Spleen (tissue), 7 donors: ENCODE measurements at regions not wholly inside any gene's neighbourhood (a gene's known extent, or its start where the extent isn't known, plus 50 kb on each side); places are given as distances from the start of the nearest gene placed in this dataset.

Experiments used
- CTCF ChIP-seq, 11 experiments: fragments of 200-600 bp in 7 of 11; fragments of 450-650 bp in 4 of 11; sonication (generic) in 4 of 11; IDR thresholded peaks in 8 of 11; conservative IDR thresholded peaks in 3 of 11; 1 replicate in 7 of 11; 2 replicates in 4 of 11; pipeline versions ENCODE4 v1.4.0 to v1.8.0; 2016 to 2021; ENCODE audit warnings: antibody characterized with exemption in 11 of 11, inconsistent platforms in 4 of 11, mild to moderate bottlenecking in 1 of 11
- POLR2A ChIP-seq, 3 donors: fragments of 450-650 bp; IDR thresholded peaks; one replicate each; pipeline ENCODE4 v1.5.1; 2017; ENCODE audit warnings: antibody characterized with exemption in 3 of 3, mild to moderate bottlenecking in 1 of 3
- POLR2AphosphoS5 ChIP-seq, 3 donors: sonication (generic); formaldehyde crosslinking; IDR thresholded peaks; one replicate each; pipeline ENCODE4 v1.5.1; 2017; ENCODE audit warnings: antibody characterized with exemption in 3 of 3
- donor health status: DM: no; HTN: no; CAD: no; lungs with moderate emphysema.
- donor health status: DM: no; HTN: no; CAD: no.
- donor health status: DM: no; HTN: no; CAD: no.

- TF ChIP-seq CTCF (IDR thresholded peaks at IDR 0.05 in 8 of 11, conservative IDR thresholded peaks at IDR 0.05 in 3 of 11) (no peak), POLR2A (IDR thresholded peaks at IDR 0.05) (no peak), POLR2AphosphoS5 (IDR thresholded peaks at IDR 0.05) (no peak)
Observed at GRCh38 chr6:19231878-19232561, 605.1 kb upstream of the ID4 start.
